Fibroblast of mammary gland (primary cell): ENCODE measurements at regions not wholly inside any gene's neighbourhood (a gene's known extent, or its start where the extent isn't known, plus 50 kb on each side); places are given as distances from the start of the nearest gene placed in this dataset.
A peak's percentile ranks its signal among the peaks of the same experiment; 100 is the strongest.

ENCODE experiments used
- DNase-seq: peaks from one replicate; pipeline ENCODE4 v3.0.0-alpha.2; 2010; ENCODE audit warnings: low read depth
- H3K4me3 ChIP-seq: 2 replicates; pipeline ENCODE4 v1.5.1; 2011; ENCODE audit warnings: low read depth, mild to moderate bottlenecking, low read length, moderate library complexity; ENCODE audit not compliant: control insufficient read depth
- TF ChIP-seq, protein P1 (sequence below): conservative IDR thresholded peaks from 2 replicates; pipeline ENCODE4 v1.5.1; 2011; ENCODE audit warnings: low read depth, low read length, inconsistent platforms; ENCODE audit not compliant: control insufficient read depth, insufficient read depth

DNA sequence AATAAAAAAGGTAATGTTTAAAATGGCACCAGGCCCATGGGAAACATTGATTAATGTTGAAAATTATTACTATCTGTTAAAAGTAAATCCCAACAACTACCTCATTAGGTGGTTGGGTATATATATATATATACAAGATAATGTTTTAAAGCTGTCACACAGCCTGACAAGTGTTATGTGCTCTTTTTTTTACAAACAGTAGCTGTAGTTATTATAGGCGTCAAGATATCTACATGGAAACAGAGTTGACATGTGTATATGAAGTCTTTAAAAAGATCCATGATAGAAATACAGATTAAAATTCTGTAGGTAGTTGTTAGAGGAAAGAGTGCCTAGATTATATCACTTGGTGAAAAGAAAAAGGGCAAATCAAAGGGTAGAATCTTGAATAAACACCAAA, 279.9 kb downstream of the SLITRK6 start:
- H3K4me3 ChIP-seq, result no peak overlapping the region
- TF ChIP-seq, protein P1, sequence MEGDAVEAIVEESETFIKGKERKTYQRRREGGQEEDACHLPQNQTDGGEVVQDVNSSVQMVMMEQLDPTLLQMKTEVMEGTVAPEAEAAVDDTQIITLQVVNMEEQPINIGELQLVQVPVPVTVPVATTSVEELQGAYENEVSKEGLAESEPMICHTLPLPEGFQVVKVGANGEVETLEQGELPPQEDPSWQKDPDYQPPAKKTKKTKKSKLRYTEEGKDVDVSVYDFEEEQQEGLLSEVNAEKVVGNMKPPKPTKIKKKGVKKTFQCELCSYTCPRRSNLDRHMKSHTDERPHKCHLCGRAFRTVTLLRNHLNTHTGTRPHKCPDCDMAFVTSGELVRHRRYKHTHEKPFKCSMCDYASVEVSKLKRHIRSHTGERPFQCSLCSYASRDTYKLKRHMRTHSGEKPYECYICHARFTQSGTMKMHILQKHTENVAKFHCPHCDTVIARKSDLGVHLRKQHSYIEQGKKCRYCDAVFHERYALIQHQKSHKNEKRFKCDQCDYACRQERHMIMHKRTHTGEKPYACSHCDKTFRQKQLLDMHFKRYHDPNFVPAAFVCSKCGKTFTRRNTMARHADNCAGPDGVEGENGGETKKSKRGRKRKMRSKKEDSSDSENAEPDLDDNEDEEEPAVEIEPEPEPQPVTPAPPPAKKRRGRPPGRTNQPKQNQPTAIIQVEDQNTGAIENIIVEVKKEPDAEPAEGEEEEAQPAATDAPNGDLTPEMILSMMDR, result no peak
- DNase-seq, result no peak

DNA sequence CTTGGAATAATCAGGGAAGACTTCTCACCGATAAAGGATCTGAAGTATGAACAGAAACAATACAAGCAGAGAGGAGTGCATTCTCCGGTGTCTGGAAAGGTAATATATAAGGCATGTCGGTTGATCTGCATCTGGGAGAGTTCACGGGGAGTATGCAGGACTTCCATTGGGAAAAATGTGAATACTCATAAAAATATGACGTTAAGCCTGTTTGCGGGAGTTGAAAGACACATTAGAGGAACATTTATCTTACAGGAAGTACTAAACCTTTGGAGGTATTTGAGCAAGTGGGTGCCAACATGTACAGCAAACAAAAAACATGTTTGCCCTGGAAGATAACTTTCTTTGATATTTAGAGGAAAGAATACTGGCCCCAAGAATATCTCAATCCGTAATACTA, 286.8 kb downstream of the SLITRK6 start:
- TF ChIP-seq, protein P1, result no peak
- no peak overlapping the region for H3K4me3 ChIP-seq
- DNase-seq, result no peak

DNA sequence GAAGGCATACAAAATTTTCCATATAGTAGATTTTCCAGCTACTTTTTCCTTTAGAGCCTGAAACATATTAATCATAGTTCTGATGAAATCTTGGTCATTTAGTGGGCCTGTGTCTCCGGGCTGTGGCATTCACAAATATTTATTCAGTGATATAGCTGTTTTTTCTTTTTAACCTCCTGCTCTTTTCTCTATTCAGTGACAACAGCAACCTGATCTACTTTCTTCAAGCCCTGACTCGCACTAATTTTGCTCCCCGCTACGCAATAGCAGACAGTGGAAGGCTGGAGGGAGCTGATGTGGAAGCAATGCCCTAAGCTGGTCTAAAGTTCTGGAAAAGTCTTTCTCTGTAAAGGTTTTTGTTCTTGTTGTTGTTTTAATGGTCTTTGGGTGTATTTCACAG, 289.7 kb downstream of the SLITRK6 start:
- no peak overlapping the region for H3K4me3 ChIP-seq
- TF ChIP-seq, protein P1, result no peak
- peak; percentile 41 for DNase-seq

DNA sequence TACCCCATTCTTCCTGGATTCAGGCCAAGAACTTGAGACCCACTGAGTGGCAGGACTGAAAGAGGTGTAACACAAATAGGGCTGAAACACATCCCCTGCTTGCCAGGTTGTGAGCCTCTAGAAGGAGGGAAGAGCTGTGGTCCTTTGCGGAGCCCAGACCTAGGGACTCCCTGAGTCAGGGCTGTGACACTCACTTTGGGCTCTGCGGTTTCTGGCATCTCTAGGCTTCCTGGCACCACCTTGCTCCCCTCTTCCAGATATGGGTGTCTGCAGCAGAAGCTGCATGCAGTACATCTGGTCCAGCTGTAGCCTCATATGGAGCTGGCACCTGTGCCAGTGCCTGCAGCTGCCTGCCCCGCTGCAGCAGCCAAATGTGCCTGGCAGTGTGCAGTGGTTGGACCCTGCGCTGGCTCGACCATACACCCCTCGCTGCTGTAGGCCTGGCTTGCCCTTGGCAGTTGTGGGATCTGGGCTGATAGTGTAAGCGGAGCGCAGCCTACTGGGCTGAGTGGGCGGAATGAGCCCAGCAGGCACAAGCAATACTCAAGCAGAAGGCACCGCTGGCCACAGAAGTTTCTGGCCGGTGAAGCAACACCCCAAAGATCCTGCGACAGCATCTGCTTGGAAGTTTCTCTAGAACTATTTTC, 290.4 kb downstream of the SLITRK6 start:
- TF ChIP-seq, protein P1, result no peak
- H3K4me3 ChIP-seq, result no peak overlapping the region
- DNase-seq, result peak; percentile 11

DNA sequence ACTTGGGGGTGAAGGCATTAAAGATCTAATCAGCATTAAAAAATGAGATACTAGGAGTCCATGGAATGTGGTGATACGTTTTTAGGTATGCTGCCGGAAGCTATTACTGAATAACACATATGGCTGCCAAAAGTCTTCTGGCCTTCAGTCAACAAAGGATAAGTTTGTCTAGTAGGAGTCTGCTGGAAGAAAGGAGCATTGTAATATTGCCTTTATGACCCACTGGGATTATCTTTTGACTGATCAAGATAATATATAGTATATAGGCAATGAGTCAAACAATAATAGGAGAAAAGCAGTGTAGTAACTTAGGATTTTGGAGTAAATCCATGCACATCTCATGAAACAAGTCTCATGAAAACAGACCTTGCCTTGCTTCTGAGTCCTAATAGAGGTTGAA, 295.4 kb downstream of the SLITRK6 start:
- TF ChIP-seq, protein P1, result no peak
- no peak overlapping the region for H3K4me3 ChIP-seq
- DNase-seq, result peak; percentile 8

DNA sequence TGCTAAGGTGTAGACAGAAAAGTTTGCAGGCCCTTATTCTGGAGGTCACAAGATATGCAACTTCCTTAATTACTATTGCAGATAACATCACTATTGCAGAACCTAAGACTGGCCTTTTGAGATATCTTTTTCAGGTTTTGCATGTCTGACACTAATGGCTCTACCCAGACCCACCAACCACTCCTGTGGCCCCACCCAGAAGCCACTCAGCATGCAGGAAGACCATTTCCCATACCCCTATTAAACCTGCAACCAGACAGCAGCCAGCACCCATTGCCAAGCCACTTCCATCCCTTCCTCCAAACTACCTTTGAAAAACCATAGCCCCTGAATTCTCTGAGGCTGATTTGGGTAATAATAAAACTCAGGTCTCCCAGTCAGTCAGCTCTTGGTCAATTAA, 297.6 kb downstream of the SLITRK6 start:
- H3K4me3 ChIP-seq, result no peak overlapping the region
- no peak for DNase-seq
- TF ChIP-seq, protein P1, result no peak

DNA sequence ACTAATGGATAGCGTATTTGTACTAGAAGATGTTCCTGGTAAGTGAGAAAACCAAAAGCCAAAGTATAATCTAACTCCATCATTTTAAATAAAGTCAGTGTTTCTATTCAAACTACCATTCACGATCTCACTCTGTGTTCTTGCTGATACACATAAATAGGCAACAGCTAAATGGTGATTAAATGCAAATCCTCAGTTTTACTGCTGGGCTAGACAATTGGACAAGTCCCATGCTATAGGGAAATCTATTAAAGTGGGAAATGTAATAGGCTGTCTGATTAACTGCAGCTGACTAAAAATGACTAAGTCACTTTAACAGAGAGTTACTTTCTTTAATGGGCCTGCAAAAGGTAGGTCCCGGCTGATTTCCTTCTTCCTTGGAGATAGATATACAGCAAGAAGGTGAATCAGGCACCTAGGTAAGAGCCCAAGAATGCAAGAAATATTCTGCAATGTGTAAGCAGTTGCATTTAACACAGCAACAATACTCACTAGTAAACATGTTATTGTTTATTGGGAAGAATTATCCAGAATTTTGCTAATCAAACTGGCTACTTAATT, 298.4 kb downstream of the SLITRK6 start:
- no peak for DNase-seq
- TF ChIP-seq, protein P1, result no peak
- no peak overlapping the region for H3K4me3 ChIP-seq
